Natural killer cell treated with Interleukin-12 subunit alpha and Interleukin-12 subunit beta and Interleukin-15 and Interleukin-18, amount 100 ng/mL, for 72 hours (primary cell): ENCODE measurements at regions not wholly inside any gene's neighbourhood (a gene's known extent, or its start where the extent isn't known, plus 50 kb on each side); places are given as distances from the start of the nearest gene placed in this dataset.

Experiments
- ATAC-seq, 2 donors: fragments of 150-1000 bp; cut with Tn5 transposase in 1 of 2; sonication (Bioruptor Pico), chemical (Tn5 transposase) in 1 of 2; 2 replicates each; pipeline ENCODE4 v1.10.0; 2021
- DNase-seq: peaks from one replicate; pipeline ENCODE4 v3.0.0; 2022; ENCODE audit warnings: low spot score
- H3K27ac Mint-ChIP-seq, 2 donors: 1 replicate in 1 of 2; 2 replicates in 1 of 2; pipeline ENCODE4 v1.8.0; 2022; ENCODE audit warnings: mixed read lengths in 2 of 2, mild to moderate bottlenecking in 1 of 2, moderate library complexity in 1 of 2
- H3K27me3 Mint-ChIP-seq, 2 donors: 1 replicate in 1 of 2; 2 replicates in 1 of 2; pipeline ENCODE4 v1.8.0; 2022; ENCODE audit warnings: mixed read lengths in 2 of 2
- H3K36me3 Mint-ChIP-seq: one replicate; pipeline ENCODE4 v1.8.0; 2022; ENCODE audit warnings: mixed read lengths
- H3K4me1 Mint-ChIP-seq, 2 donors: 1 replicate in 1 of 2; 2 replicates in 1 of 2; pipeline ENCODE4 v1.8.0; 2022; ENCODE audit warnings: low read depth in 2 of 2, mixed read lengths in 2 of 2, mild to moderate bottlenecking in 1 of 2
- H3K4me3 Mint-ChIP-seq: one replicate; pipeline ENCODE4 v1.8.0; 2022; ENCODE audit warnings: mixed read lengths
- H3K9me3 Mint-ChIP-seq: 2 replicates; pipeline ENCODE4 v1.8.0; 2022; ENCODE audit warnings: mixed read lengths

DNA sequence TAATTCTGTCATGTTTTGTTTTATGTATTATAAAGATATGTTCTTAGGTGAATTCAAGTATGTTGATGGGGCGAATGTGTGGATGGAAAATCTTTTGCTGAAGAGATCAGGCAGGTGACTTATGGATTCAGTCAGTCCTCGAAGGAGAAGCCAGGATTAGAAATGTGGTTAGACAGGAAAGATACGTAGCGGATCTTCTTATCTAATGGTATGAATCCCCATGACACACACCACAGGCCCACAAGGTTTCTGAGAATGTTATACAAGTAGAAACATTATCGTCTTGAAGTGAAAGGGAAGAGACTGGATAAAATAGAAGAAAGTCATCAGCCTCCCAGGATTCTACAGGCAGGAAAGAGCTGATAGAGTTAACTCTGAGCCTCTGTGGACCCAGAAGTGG lies 69.0 kb upstream of the RFXAP start:
- no peak for DNase-seq
- Mint-ChIP-seq H3K27me3 (peaks cover 14 to 47% of the 10 kb centered on the region in 2 donors), H3K27ac (no peak overlapping the region), H3K4me1 (no peaks in the 10 kb centered on the region), H3K36me3 (no peaks in the 10 kb centered on the region), H3K4me3 (no peak overlapping the region), H3K9me3 (peaks cover 8% of the 10 kb centered on the region)
- no peak for ATAC-seq

DNA sequence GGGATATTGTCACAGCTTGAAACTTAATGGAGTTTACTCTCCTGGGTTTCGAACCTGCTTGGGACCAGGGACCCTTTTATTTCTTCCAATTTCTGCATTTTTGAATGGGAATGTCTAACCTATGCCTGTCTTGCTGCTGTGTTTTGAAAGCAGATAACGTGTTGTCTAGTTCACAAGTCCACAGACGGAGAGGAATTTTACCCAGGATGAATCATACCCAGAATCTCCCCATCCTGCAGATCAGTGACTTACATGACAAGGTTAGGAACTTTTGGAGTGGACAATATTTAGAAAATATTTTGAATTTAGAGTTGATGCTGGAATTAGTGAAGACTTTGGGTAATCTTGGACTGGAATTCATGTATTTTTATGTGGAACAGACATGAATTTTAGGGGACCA lies 68.6 kb upstream of the RFXAP start:
- H3K27me3 Mint-ChIP-seq = peaks cover 16 to 51% of the 10 kb centered on the region in 2 donors
- H3K4me3 Mint-ChIP-seq = no peak overlapping the region
- no peak overlapping the region for H3K27ac Mint-ChIP-seq
- no peaks in the 10 kb centered on the region for H3K4me1 Mint-ChIP-seq
- H3K9me3 Mint-ChIP-seq = peaks cover 10% of the 10 kb centered on the region
- H3K36me3 Mint-ChIP-seq = no peaks in the 10 kb centered on the region
- ATAC-seq (no peak), DNase-seq (no peak)

DNA sequence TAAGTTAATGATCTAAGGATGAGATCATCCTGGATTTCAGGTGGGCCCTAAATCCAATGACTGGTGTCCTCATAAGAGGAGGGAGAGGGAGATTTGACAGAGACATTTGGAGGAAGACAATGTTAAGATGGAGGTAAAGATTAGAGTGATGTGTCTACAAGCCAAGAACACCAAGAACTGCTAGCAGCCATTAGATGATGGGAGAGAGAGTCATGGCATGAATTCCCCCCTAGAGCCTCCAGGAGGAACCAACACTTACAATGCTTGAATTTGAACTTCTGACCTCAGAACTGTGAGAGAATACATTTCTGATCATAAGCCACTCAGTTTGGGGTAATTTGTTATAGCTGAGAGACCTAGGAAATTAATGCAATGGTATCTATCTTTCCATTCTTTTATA lies 68.1 kb upstream of the RFXAP start:
- H3K27me3 Mint-ChIP-seq = peaks cover 16 to 52% of the 10 kb centered on the region in 2 donors
- H3K27ac Mint-ChIP-seq = no peak overlapping the region
- no peak for DNase-seq
- no peak for ATAC-seq
- no peaks in the 10 kb centered on the region for H3K4me1 Mint-ChIP-seq
- peaks cover 10% of the 10 kb centered on the region for H3K9me3 Mint-ChIP-seq
- H3K36me3 Mint-ChIP-seq = no peaks in the 10 kb centered on the region
- no peak overlapping the region for H3K4me3 Mint-ChIP-seq

DNA sequence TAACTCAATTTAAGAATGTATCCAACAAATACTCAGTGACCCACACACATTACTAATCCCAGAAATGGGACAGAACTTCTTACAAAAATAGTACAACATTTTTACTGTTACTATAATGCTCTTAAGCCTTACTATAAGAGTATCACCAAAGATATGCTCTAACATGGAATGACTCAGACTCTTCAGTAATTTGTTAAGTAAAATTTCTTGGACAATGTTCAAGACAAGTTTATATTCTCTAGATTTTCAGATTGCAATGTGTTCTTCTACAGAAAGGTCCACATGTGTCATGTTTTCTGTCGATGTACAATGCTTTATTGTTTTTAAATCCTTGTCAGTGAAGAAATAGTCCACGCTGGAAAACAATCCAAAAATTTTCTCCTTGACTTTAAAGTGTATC lies 66.3 kb upstream of the RFXAP start:
- Mint-ChIP-seq H3K27me3 (peaks cover 13 to 52% of the 10 kb centered on the region in 2 donors), H3K27ac (no peak overlapping the region), H3K4me3 (no peak overlapping the region), H3K36me3 (no peaks in the 10 kb centered on the region), H3K9me3 (peaks cover 10% of the 10 kb centered on the region), H3K4me1 (no peaks in the 10 kb centered on the region)
- DNase-seq (no peak), ATAC-seq (no peak)

DNA sequence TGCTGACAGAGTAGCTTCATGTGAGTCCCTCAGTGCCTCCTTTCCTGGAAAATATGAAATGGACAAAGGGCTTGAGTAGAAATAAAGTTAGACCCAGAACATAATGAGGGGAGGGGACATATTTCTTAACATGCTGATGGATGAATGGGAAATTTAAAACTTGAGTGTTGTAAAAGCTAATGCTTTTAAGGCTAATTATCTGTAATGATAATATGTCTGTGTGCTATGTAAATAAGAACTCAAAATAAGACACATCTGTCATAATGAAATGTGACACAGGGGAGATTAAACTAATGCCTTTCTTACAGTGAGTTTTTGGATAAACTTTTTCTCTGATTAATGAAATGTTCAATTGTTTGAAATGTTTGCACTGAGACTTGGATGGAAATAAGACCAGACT lies 65.8 kb upstream of the RFXAP start:
- H3K4me1 Mint-ChIP-seq = no peaks in the 10 kb centered on the region
- DNase-seq = no peak
- no peak overlapping the region for H3K27ac Mint-ChIP-seq
- H3K9me3 Mint-ChIP-seq = peaks cover 10% of the 10 kb centered on the region
- no peak for ATAC-seq
- H3K36me3 Mint-ChIP-seq = no peaks in the 10 kb centered on the region
- peaks cover 13 to 49% of the 10 kb centered on the region in 2 donors for H3K27me3 Mint-ChIP-seq
- H3K4me3 Mint-ChIP-seq = no peak overlapping the region

DNA sequence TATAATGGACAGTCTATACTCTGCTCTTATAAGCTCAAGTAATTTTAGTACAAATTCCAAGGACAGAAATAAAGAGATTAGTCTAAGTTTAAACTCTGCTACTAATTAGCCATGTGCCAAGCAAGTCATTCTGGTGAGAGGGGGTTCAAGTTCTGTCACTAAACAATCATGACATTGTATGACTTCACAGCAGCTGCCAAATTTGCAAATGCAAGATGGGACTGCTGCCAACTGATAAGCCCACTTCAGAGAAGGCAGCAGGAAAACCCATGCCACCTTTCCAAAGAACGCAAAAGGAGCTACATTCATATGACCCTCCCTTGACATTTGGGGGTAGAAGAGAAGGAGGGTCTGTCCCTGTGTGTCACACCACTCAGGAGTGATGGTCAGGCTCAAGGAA lies 60.7 kb upstream of the RFXAP start:
- peaks cover 18 to 34% of the 10 kb centered on the region in 2 donors for H3K27me3 Mint-ChIP-seq
- H3K36me3 Mint-ChIP-seq = no peaks in the 10 kb centered on the region
- H3K27ac Mint-ChIP-seq = no peak overlapping the region
- H3K4me3 Mint-ChIP-seq = no peak overlapping the region
- ATAC-seq (no peak), DNase-seq (no peak)
- H3K9me3 Mint-ChIP-seq = peaks cover 10% of the 10 kb centered on the region
- no peaks in the 10 kb centered on the region for H3K4me1 Mint-ChIP-seq

DNA sequence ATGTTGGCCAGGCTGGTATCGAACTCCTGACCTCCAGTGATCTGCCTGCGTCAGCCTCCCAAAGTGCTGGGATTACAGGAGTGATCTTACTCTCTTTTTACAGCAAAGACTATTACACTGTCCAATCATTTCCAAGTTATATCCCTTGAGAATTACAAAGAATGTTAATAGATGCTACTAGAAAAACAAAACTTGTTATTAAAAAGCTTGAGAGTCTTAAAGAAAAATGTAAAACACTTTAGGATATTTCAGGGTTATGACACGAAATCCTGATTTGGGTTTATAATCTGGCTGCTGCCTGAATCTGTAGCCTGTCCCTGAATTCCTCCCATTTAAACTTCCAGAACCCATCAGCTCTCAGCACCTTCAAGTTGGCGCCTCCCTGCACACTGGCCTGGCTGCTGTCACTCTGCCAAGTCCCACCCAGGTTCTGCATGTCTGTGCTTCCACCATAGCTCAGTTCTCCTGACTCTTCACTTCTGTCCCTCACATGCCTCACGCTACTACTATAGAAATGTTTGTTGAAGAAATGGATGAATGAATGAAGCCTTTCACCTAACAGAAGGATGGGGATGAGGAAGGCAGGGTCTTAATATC lies 55.8 kb upstream of the RFXAP start:
- DNase-seq (no peak), ATAC-seq (no peak)
- Mint-ChIP-seq H3K4me3 (no peak overlapping the region), H3K36me3 (peaks cover 11% of the 10 kb centered on the region), H3K27me3 (peaks cover 11 to 22% of the 10 kb centered on the region in 2 donors), H3K27ac (no peak overlapping the region), H3K4me1 (no peaks in the 10 kb centered on the region), H3K9me3 (peaks cover 8% of the 10 kb centered on the region)

DNA sequence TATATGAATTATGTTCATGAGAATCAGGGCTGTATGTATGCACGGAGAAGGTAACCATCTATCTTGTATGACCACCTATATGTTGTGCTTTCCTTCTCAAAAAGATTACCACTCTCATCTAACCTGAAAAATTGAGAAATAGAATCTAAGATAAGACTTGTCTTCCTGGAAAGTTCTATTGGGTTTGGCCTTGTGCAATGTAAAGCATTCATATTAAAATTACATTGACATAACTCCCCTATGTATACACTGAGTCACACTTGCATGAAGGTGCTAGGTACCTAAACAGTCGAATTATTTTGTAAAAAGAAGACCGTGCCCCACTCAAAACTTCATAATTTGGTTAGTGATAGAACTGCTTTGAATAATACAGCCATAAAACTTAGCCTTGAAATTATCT lies 54.5 kb upstream of the RFXAP start:
- H3K36me3 Mint-ChIP-seq = peaks cover 11% of the 10 kb centered on the region
- no peak for ATAC-seq
- H3K27me3 Mint-ChIP-seq = peaks cover 11 to 30% of the 10 kb centered on the region in 2 donors
- no peak overlapping the region for H3K4me3 Mint-ChIP-seq
- H3K4me1 Mint-ChIP-seq = no peaks in the 10 kb centered on the region
- no peak for DNase-seq
- no peak overlapping the region for H3K27ac Mint-ChIP-seq
- peaks cover 8% of the 10 kb centered on the region for H3K9me3 Mint-ChIP-seq

DNA sequence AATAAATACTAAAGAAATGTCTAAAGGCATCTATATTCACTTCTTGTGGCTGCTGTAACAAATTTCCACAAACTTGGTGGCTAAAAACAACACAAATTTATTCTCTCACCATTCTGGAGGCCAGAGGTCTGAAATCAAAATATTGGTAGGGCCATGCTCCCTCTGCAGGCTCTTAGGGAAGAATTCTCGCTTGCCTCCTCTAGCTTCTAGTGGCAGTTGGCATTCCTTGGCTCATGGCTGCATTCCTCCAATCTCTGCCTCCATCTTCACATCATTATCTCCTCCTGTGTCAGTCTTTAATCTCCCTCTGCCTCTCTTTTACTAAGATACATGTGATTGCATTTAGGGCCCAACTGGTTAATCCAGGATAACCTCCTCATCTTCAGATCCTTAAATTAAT lies 54.1 kb upstream of the RFXAP start:
- Mint-ChIP-seq H3K9me3 (peaks cover 8% of the 10 kb centered on the region), H3K27ac (no peak overlapping the region), H3K4me1 (no peaks in the 10 kb centered on the region), H3K4me3 (no peak overlapping the region), H3K27me3 (peaks cover 9 to 26% of the 10 kb centered on the region in 2 donors), H3K36me3 (peaks cover 11% of the 10 kb centered on the region)
- ATAC-seq (no peak), DNase-seq (no peak)

DNA sequence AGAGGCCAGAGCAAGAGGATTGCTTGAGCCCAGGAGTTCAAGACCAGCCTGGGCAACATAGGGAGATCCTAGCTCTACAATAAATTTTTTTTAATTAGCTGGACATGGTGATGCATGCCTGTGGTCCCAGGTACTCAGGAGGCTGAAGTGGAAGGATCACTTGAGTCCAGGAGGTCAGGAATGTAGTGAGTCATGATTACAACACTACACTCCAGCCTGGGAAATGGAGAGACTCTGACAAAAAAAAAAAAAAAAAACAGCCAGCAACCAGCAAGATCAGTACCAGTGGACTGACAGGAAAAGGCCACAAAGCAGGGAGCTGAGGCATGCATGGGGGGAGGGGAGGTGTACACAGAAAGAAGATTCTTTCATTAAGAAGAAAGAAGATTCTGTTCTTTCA lies 52.7 kb upstream of the RFXAP start:
- DNase-seq (no peak), ATAC-seq (no peak)
- Mint-ChIP-seq H3K4me3 (no peak overlapping the region), H3K36me3 (peaks cover 11% of the 10 kb centered on the region), H3K27me3 (peaks cover 9 to 21% of the 10 kb centered on the region in 2 donors), H3K9me3 (peaks cover 8% of the 10 kb centered on the region), H3K27ac (no peak overlapping the region), H3K4me1 (no peaks in the 10 kb centered on the region)

DNA sequence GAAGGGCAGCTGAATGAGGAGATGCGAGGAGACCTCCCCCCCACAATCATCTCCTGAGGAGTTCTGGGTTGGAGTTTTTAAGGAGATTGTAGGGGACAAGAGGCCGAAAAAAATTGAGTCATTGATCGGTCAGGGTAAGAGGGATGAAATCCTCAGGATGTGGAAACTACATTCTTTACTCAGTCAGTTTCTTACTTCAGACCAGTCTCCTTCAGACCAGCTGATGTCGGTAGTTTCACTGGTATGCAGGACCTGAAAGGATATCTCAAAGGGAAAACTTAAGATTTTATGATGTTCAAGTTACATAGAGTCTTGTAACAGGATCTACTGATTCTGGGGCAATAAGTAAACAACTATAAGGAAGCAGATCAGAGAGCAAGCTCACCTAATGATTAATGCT lies 51.7 kb upstream of the RFXAP start:
- ATAC-seq = no peak
- no peak for DNase-seq
- Mint-ChIP-seq H3K4me3 (no peak overlapping the region), H3K27ac (no peak overlapping the region), H3K4me1 (no peaks in the 10 kb centered on the region), H3K27me3 (peaks cover 9 to 15% of the 10 kb centered on the region in 2 donors), H3K36me3 (peaks cover 11% of the 10 kb centered on the region), H3K9me3 (peaks cover 8% of the 10 kb centered on the region)

DNA sequence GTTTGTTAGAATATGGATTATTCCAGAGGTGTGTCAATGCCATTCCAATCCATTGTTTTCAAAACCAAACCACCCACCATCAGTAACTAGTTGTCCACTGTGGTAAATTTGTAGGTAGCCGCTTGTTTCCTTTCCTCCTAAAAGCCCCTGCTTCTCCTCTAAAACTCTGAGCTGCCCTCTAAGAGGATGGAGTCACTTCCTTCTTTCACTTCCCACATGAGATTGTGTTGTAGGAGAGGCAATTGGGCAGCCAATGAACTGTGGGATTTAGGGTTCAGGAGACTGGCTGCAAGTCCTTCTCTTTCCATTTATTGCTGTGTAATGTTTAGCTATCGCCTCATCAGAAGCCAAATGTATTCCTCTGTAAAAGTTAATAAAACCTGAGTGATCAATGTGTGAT lies 49.9 kb upstream of the RFXAP start:
- ATAC-seq (no peak), DNase-seq (no peak)
- peaks cover 11% of the 10 kb centered on the region for H3K36me3 Mint-ChIP-seq
- H3K4me1 Mint-ChIP-seq = no peaks in the 10 kb centered on the region
- peaks cover 8% of the 10 kb centered on the region for H3K9me3 Mint-ChIP-seq
- H3K4me3 Mint-ChIP-seq = no peak overlapping the region
- no peak overlapping the region for H3K27ac Mint-ChIP-seq
- peaks cover 14 to 28% of the 10 kb centered on the region in 2 donors for H3K27me3 Mint-ChIP-seq
